Amniotic stem cell (primary cell): ENCODE measurements at regions not wholly inside any gene's neighbourhood (a gene's known extent, or its start where the extent isn't known, plus 50 kb on each side); places are given as distances from the start of the nearest gene placed in this dataset.
"Not testable (repeated sequence)": the region's sequence is repeated elsewhere in the genome, so short reads cannot be mapped to it uniquely, and the experiment has no call there.

ENCODE experiments used
- DNase-seq: peaks from one replicate; lab custom pipeline; 2025; lab: John Stamatoyannopoulos, UW

- DNase-seq, result no peak
These were observed 132.3 kb downstream of the CSNK2A3 start for GRCh38 chr11:11220786-11221185.

- DNase-seq, result no peak
These were observed 134.4 kb downstream of the CSNK2A3 start for GRCh38 chr11:11218629-11218986.

- no peak for DNase-seq
These were observed 135.0 kb downstream of the CSNK2A3 start for GRCh38 chr11:11217929-11218628.

GRCh38 chr11:11217289-11217928 lies 135.6 kb downstream of the CSNK2A3 start:
- DNase-seq, result no peak

GRCh38 chr11:11215944-11216343 lies 137.1 kb downstream of the CSNK2A3 start:
- no peak for DNase-seq

GRCh38 chr11:11215058-11215815 lies 137.8 kb downstream of the CSNK2A3 start:
- DNase-seq, result no peak

GRCh38 chr11:11213117-11213516 lies 139.9 kb downstream of the CSNK2A3 start:
- DNase-seq, result no peak

GRCh38 chr11:11211888-11212287 lies 141.2 kb downstream of the CSNK2A3 start:
- no peak for DNase-seq

- no peak for DNase-seq
These were observed 141.9 kb downstream of the CSNK2A3 start for GRCh38 chr11:11211186-11211585.

GRCh38 chr11:11210446-11210845 lies 142.6 kb downstream of the CSNK2A3 start:
- no peak for DNase-seq

GRCh38 chr11:11209967-11210366 lies 143.1 kb downstream of the CSNK2A3 start:
- no peak for DNase-seq

- DNase-seq, result no peak
These were observed 144.1 kb downstream of the CSNK2A3 start for GRCh38 chr11:11208994-11209393.

- DNase-seq, result no peak
These were observed 145.6 kb downstream of the CSNK2A3 start for GRCh38 chr11:11207428-11207827.

- no peak for DNase-seq
These were observed 146.6 kb downstream of the CSNK2A3 start for GRCh38 chr11:11206484-11206883.

GRCh38 chr11:11202885-11203284 lies 150.2 kb downstream of the CSNK2A3 start:
- DNase-seq, result no peak

- not testable (repeated sequence) for DNase-seq
These were observed 151.7 kb downstream of the CSNK2A3 start for GRCh38 chr11:11201302-11201701.

GRCh38 chr11:11192541-11192940 lies 160.5 kb downstream of the CSNK2A3 start:
- no peak for DNase-seq

GRCh38 chr11:11189506-11189905 lies 163.5 kb downstream of the CSNK2A3 start:
- no peak for DNase-seq

GRCh38 chr11:11186249-11186648 lies 166.8 kb downstream of the CSNK2A3 start:
- no peak for DNase-seq

- DNase-seq, result no peak
These were observed 170.8 kb downstream of the CSNK2A3 start for GRCh38 chr11:11182261-11182660.

GRCh38 chr11:11178671-11179638 lies 174.1 kb downstream of the CSNK2A3 start:
- peak; percentile 78 for DNase-seq
